Sigmoid colon (tissue), 4 donors: ENCODE measurements at regions not wholly inside any gene's neighbourhood (a gene's known extent, or its start where the extent isn't known, plus 50 kb on each side); places are given as distances from the start of the nearest gene placed in this dataset.

ENCODE experiments used
- POLR2A ChIP-seq, 2 donors: fragments of 450-650 bp; IDR thresholded peaks; one replicate each; pipeline ENCODE4 v1.6.1; 2016; ENCODE audit warnings: antibody characterized with exemption in 2 of 2, mild to moderate bottlenecking in 2 of 2, moderate library complexity in 2 of 2
- POLR2AphosphoS5 ChIP-seq, 4 donors: sonication (generic); formaldehyde crosslinking; IDR thresholded peaks; one replicate each; pipeline ENCODE4 v1.6.1; 2017; ENCODE audit warnings: antibody characterized with exemption in 4 of 4

DNA sequence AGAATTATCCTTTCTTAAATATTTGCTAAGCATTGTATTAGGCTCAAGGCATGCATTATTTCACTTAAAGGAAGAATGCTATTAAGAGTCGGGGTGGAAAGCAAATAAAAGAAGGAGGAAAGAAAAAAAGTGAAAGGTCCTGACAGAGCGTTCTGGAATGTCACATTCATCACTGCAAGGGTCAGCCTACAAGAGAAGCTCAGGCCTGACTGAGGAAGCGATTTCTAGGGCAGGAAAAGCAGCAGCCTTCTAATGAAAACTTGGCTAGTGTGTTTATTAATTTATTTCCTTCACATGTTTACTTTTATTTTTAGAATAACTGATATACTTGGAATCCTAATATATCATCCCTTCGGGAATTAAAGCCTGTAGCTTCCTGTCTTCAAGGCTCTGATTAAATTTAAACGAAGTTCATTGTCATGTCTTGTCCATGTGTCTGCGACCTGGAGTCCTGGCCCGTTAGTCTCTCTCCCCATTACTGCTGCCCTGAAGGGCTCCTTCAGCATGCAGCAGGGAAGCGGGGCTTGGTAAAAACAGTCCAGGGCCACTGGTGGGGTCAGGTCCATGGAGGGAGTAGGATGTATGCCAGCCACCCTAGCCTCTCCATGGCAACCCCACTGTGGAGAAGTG is 119.2 kb upstream of the CCDC68 start:
- TF ChIP-seq POLR2A (IDR thresholded peaks at IDR 0.05) (no peak), POLR2AphosphoS5 (IDR thresholded peaks at IDR 0.05) (no peak)
